Right lobe of liver (tissue), 6 donors: ENCODE measurements at regions not wholly inside any gene's neighbourhood (a gene's known extent, or its start where the extent isn't known, plus 50 kb on each side); places are given as distances from the start of the nearest gene placed in this dataset.
A peak's percentile ranks its signal among the peaks of the same experiment; 100 is the strongest.

Experiments
- ATAC-seq, 4 donors: fragments of 200-7000 bp; cut with Tn5 transposase; one replicate each; pipeline ENCODE4 v1.9.1; 2020; ENCODE audit warnings: mild to moderate bottlenecking in 4 of 4, moderate library complexity in 4 of 4
- DNase-seq, 3 donors: peaks; one replicate each; pipeline ENCODE4 v3.0.0-alpha.2; 2020
- H3K27ac ChIP-seq, 3 donors: fragments of 200-600 bp; one replicate each; pipeline ENCODE4 v1.8.0; 2022
- H3K27me3 ChIP-seq, 2 donors: fragments of 200-600 bp; one replicate each; pipeline ENCODE4 v1.8.0; 2022
- H3K36me3 ChIP-seq, 4 donors: fragments of 200-600 bp; sonication (generic) in 1 of 4; one replicate each; pipeline versions ENCODE4 v1.5.1 to v1.8.0; 2017 to 2022; ENCODE audit warnings: control low read depth in 1 of 4
- H3K4me1 ChIP-seq, 4 donors: fragments of 200-600 bp; sonication (generic) in 1 of 4; one replicate each; pipeline versions ENCODE4 v1.5.1 to v1.8.0; 2017 to 2022; ENCODE audit warnings: control low read depth in 1 of 4
- H3K4me3 ChIP-seq, 3 donors: fragments of 200-600 bp; one replicate each; pipeline ENCODE4 v1.8.0; 2022
- H3K9me3 ChIP-seq, 4 donors: fragments of 200-600 bp; sonication (generic) in 1 of 4; one replicate each; pipeline versions ENCODE4 v1.5.1 to v1.8.0; 2017 to 2022; ENCODE audit warnings: control low read depth in 1 of 4
- POLR2A ChIP-seq: fragments of 450-650 bp; IDR thresholded peaks from one replicate; pipeline ENCODE4 v1.6.1; 2017; ENCODE audit warnings: antibody characterized with exemption, mild to moderate bottlenecking
- WGBS: methylation state at CpG from one replicate; pipeline ENCODE4 v1.1.6; 2018; ENCODE audit warnings: low coverage, low lambda C conversion rate; ENCODE audit not compliant: insufficient coverage; ENCODE audit errors: missing lambda C conversion rate; 5-methylcytosine and 5-hydroxymethylcytosine counted together
- intact Hi-C, 2 donors: fragments of 100-400 bp; cut with DNase I; formaldehyde crosslinking; loops; one replicate each; pipeline versions ENCODE4 v1.11.2 to v1.14.1; 2022
- TF ChIP-seq, protein P1 (sequence below), 4 donors: fragments of 200-600 bp in 3 of 4; fragments of 450-650 bp in 1 of 4; IDR thresholded peaks; one replicate each; pipeline versions ENCODE4 v1.5.1 to v1.8.0; 2016 to 2022; ENCODE audit warnings: antibody characterized with exemption in 4 of 4, mild to moderate bottlenecking in 2 of 4
- donor health status: DM: no; HTN: yes; CAD: no.
- donor health status: DM: no; HTN: no; CAD: no.
- donor health status: DM: no; HTN: no; CAD: no.
- donor health status: DM: no; HTN: yes; CAD: no.
- donor health status: DM: no; HTN: yes; CAD: no.

DNA sequence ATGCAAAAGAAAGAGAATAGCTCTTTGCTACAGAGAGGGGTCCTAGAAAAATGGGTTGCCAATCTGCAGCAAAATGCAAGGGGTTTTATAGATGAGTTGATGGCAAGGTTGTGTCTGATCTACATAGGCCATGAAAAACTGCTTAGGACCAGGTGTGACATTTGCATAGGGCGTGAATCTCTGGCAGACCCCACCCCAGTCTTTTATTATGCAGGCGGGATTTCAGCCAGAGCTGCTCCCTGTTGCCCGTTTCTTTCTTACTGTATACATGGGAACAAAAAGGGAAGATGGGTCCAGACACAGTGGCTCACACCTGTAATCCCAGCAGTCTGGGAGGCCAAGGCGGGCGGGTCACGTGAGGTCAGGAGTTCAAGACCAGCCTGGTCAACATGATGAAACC lies 286.4 kb upstream of the LRRTM4 start:
- DNase-seq (no peak), ATAC-seq (no peak)
- WGBS: 69% methylated on average over 3 of the region's 6 CpGs
- Histone ChIP-seq H3K4me1 (no peaks in the 10 kb centered on the region), H3K4me3 (no peak overlapping the region), H3K9me3 (no peaks in the 10 kb centered on the region), H3K27me3 (no peaks in the 10 kb centered on the region), H3K36me3 (no peaks in the 10 kb centered on the region), H3K27ac (no peak overlapping the region)
- TF ChIP-seq, protein P1, sequence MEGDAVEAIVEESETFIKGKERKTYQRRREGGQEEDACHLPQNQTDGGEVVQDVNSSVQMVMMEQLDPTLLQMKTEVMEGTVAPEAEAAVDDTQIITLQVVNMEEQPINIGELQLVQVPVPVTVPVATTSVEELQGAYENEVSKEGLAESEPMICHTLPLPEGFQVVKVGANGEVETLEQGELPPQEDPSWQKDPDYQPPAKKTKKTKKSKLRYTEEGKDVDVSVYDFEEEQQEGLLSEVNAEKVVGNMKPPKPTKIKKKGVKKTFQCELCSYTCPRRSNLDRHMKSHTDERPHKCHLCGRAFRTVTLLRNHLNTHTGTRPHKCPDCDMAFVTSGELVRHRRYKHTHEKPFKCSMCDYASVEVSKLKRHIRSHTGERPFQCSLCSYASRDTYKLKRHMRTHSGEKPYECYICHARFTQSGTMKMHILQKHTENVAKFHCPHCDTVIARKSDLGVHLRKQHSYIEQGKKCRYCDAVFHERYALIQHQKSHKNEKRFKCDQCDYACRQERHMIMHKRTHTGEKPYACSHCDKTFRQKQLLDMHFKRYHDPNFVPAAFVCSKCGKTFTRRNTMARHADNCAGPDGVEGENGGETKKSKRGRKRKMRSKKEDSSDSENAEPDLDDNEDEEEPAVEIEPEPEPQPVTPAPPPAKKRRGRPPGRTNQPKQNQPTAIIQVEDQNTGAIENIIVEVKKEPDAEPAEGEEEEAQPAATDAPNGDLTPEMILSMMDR (IDR thresholded peaks at IDR 0.05): no peak
- intact Hi-C loops: no loop called here

DNA sequence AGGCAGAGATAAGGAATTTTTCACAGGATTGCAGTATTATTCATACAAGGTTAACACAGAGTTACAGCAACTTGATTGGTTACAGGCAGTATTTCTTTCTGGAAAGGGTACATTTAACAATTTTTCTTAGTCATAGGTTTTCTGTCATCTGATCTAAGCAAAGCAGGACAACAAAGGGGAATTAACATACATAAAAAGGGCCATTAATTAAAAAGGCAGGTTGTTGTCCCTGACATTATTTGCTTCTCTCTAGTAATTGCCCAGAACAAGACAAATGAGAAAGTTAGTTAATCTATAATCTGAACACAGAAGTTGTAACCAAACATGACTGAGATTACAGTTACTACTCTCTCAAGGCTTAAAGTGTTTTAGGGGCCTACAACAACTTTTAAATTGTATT lies 291.4 kb upstream of the LRRTM4 start:
- DNase-seq (no peak), ATAC-seq (peak in 1 of 4 donors; percentile 48)
- Histone ChIP-seq H3K9me3 (no peaks in the 10 kb centered on the region), H3K4me1 (no peaks in the 10 kb centered on the region), H3K36me3 (no peaks in the 10 kb centered on the region), H3K4me3 (no peak overlapping the region), H3K27me3 (no peaks in the 10 kb centered on the region), H3K27ac (no peak overlapping the region)
- intact Hi-C loops: no loop called here
- no peak for TF ChIP-seq POLR2A
- TF ChIP-seq, protein P1 (IDR thresholded peaks at IDR 0.05): no peak

DNA sequence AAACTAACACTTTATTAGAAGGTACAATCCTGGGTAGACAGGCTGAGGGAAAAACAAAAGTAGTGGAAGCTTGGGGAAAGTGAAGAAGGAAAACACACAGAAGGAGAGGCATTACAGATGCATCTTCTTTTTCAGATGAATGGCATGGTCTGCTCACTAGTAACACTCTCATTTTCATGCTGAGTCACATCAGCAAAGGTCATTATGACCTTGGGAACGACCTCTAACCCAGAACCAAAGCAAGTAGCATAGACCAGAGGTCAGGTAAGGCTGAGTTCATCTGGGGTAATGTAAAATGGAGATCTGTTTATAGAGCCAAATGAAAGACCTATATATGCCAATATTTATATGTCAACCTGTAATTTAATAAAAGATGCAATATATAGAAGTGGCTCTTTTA lies 294.4 kb upstream of the LRRTM4 start:
- no peak for TF ChIP-seq POLR2A
- TF ChIP-seq, protein P1 (IDR thresholded peaks at IDR 0.05): no peak
- Histone ChIP-seq H3K27ac (no peak overlapping the region), H3K27me3 (no peaks in the 10 kb centered on the region), H3K36me3 (no peaks in the 10 kb centered on the region), H3K4me1 (no peaks in the 10 kb centered on the region), H3K9me3 (no peaks in the 10 kb centered on the region), H3K4me3 (no peak overlapping the region)
- ATAC-seq: no peak
- intact Hi-C loops: no loop called here
- 6% methylated on average over 1 of the region's 1 CpG for WGBS
- no peak for DNase-seq

DNA sequence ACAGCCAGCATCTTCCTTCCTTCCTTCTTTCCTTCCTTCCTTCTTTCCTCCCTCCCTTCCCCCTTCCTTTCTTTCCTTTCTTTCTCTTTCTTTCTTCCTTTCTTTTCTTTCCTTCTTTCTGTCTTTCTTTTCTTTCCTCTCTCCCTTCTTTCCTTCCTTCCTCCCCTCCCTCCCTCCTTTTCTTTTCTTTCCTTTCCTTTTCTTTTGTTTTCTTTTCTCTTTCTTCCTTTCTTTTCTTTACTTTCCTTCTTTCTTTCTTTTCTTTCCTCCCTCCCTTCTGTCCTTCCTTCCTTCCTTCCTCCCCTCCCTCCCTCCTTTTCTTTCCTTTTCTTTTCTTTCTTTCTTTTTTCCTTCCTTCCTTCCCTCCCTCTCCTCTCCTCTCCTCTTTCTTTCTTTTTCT lies 296.0 kb upstream of the LRRTM4 start:
- intact Hi-C loops: no loop called here
- Histone ChIP-seq H3K4me1 (no peaks in the 10 kb centered on the region), H3K4me3 (no peak overlapping the region), H3K27ac (no peak overlapping the region), H3K9me3 (no peaks in the 10 kb centered on the region), H3K36me3 (no peaks in the 10 kb centered on the region), H3K27me3 (no peaks in the 10 kb centered on the region)
- DNase-seq (no peak), ATAC-seq (no peak)
- no peak for TF ChIP-seq POLR2A
- TF ChIP-seq, protein P1 (IDR thresholded peaks at IDR 0.05): no peak

DNA sequence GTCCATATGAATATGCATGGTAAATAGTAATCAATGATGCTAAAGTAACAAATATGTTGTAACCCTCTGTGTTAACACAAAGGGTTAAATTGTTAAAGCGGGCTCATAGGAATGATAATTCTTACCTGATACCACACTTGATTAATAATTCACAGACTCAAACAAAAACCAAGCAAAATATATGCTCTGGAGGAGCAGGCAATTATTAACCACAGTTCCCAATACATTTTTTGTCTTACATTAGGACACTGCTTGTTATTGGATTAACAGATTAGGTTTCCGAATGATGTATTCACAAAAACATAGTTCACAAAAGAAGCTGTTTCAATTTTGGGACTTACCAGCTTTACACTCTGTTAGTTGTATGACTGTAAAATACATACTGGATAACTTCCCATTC lies 300.9 kb upstream of the LRRTM4 start:
- Histone ChIP-seq H3K4me1 (no peaks in the 10 kb centered on the region), H3K27me3 (no peaks in the 10 kb centered on the region), H3K4me3 (no peak overlapping the region), H3K9me3 (no peaks in the 10 kb centered on the region), H3K36me3 (no peaks in the 10 kb centered on the region), H3K27ac (no peak overlapping the region)
- no peak for ATAC-seq
- intact Hi-C loops: no loop called here
- no peak for TF ChIP-seq POLR2A
- TF ChIP-seq, protein P1 (IDR thresholded peaks at IDR 0.05): no peak
- no peak for DNase-seq
- WGBS: 24% methylated on average over 2 of the region's 2 CpGs
